ENCODE measurements at regions not wholly inside any gene's neighbourhood (a gene's known extent, or its start where the extent isn't known, plus 50 kb on each side); places are given as distances from the start of the nearest gene placed in this dataset.

- TF ChIP-seq EZH2 (IDR thresholded peaks at IDR 0.05) = no peak
- TF ChIP-seq POLR2AphosphoS5 (IDR thresholded peaks at IDR 0.05; ENCODE audit: borderline replicate concordance, low read depth, low read length) = no peak
- no peak for TF ChIP-seq FOXP2 (optimal IDR thresholded peaks at IDR 0.05; ENCODE audit: control extremely low read depth, extremely low read length, insufficient read depth)
Measured at GRCh38 chr4:165592386-165592785, 213.6 kb downstream of the CPE start.
